ENCODE measurements at regions not wholly inside any gene's neighbourhood (a gene's known extent, or its start where the extent isn't known, plus 50 kb on each side); places are given as distances from the start of the nearest gene placed in this dataset.

DNA sequence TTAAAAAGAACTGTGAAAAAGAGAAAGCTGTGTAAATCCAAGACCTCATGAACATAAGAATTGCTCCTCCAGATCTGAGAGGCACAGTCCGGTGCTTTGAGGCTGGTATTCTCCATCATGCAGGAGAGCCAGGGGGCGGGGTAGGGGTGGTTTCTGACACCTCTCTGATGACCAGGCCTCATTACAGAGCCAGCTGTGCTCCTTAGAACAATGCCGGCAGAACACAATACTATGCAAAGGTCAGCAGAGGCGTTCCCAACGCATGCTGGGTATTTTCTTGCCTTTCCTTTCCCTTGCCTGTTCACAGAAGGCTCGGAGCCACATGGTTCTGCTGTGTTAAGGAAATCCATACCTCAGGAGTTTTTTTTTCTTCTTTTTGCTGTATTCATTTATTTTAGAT, 91.2 kb upstream of the SOD3 start:
- no peak for DNase-seq (ENCODE audit: low read depth)
- TF ChIP-seq, protein P1, sequence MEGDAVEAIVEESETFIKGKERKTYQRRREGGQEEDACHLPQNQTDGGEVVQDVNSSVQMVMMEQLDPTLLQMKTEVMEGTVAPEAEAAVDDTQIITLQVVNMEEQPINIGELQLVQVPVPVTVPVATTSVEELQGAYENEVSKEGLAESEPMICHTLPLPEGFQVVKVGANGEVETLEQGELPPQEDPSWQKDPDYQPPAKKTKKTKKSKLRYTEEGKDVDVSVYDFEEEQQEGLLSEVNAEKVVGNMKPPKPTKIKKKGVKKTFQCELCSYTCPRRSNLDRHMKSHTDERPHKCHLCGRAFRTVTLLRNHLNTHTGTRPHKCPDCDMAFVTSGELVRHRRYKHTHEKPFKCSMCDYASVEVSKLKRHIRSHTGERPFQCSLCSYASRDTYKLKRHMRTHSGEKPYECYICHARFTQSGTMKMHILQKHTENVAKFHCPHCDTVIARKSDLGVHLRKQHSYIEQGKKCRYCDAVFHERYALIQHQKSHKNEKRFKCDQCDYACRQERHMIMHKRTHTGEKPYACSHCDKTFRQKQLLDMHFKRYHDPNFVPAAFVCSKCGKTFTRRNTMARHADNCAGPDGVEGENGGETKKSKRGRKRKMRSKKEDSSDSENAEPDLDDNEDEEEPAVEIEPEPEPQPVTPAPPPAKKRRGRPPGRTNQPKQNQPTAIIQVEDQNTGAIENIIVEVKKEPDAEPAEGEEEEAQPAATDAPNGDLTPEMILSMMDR (IDR thresholded peaks at IDR 0.05; ENCODE audit: low read length, missing control alignments) = no peak
- H3K4me3 ChIP-seq (replicated peaks; ENCODE audit: low read depth, low read length) = no peak overlapping the region

DNA sequence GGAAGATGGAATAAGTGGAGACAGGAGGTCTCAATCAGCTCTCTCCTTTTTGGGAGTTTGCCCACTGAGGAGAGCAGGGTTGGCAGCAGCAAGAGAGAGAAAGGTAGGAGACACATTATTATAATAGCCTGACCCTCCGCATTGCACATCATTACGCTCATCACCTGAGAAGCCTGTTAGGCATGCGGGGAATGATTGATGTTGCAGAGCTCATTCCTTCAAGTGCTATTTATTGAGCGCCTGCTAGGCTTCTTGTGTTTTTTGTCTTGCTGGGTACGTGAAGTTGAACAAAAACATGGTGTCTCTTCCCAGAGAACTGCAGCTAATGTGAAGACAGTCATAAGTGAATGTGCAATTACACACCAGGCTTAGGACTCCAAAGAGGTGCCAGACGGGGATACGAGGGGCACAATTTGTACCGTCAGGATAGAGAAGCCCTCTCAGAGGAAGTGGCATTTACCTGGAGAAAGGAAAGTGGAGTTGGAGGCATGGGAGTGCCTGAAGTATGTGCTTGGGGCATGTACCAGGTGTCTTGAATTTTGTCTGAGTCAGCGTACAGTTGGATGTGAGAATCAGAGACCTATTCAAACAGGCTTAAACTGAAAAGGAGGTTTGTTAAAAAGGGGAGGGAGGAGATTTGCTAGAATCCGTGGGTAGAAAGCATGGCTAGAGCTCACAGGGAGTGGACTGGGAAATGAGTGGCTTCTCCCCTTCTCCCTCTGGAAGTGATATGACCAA, 90.2 kb upstream of the SOD3 start:
- no peak overlapping the region for H3K4me3 ChIP-seq (replicated peaks; ENCODE audit: low read depth, low read length)
- TF ChIP-seq, protein P1 (IDR thresholded peaks at IDR 0.05; ENCODE audit: low read length, missing control alignments) = no peak
- no peak for DNase-seq (ENCODE audit: low read depth)

DNA sequence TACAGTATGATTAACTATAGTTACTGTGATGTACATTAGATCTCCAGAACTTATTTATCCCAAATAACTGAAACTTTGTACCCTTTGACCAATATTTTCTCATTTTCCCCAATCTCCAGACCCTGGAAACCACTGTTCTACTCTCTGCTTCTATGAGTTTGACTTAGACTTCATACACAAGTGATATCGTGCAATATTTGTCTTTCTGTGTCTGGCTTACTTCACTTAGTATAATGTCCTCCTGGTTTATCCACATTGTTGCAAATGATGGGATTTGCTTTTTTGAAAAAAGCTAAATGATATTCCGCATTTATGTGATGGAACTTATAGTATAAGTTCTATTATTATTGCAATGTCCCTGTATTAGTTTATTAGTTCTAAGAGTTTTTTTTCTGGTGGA, 81.8 kb upstream of the SOD3 start:
- no peak overlapping the region for H3K4me3 ChIP-seq (replicated peaks; ENCODE audit: low read depth, low read length)
- TF ChIP-seq, protein P1 (IDR thresholded peaks at IDR 0.05; ENCODE audit: low read length, missing control alignments) = no peak
- no peak for DNase-seq (ENCODE audit: low read depth)

DNA sequence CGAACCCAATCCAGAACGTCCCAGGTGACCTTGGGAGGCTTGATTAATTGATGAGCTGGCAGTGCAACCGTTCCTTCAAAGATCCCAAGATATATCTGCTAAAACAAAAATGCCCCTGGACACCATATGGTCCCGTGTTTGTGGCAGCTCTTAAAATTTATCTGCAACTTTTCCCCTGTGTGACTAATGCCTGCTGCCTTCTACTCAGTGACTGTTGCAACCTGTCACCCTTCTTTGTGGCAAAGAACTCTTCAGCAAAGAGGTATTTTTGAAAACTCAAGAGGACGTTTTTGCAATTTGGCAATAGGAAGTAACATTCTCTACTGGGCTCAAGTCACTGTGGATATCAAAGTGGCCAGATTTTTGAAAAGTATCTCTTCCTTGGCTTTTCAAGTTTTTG, 75.8 kb upstream of the SOD3 start:
- TF ChIP-seq, protein P1 (IDR thresholded peaks at IDR 0.05; ENCODE audit: low read length, missing control alignments) = no peak
- DNase-seq (ENCODE audit: low read depth) = no peak
- H3K4me3 ChIP-seq (replicated peaks; ENCODE audit: low read depth, low read length) = no peak overlapping the region

DNA sequence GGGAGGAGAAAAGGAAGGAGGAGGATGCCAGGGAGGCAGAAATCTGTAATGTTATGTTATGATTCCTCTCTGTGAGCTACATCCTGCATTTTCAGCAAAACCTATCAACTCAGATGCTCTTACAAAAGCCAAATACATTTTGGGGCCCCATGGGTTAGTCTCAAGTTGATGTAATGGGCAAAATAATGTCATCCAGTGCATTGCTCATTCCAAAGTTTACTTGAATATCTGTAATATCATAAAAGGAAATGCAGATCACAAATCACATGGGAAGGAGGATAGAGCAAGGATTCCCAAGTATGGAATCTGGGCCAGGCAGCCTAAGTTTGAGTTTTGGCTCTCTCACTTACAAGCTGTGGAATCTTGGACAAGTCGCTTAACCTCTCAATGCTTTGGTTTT, 74.9 kb upstream of the SOD3 start:
- DNase-seq (ENCODE audit: low read depth) = no peak
- H3K4me3 ChIP-seq (replicated peaks; ENCODE audit: low read depth, low read length) = no peak overlapping the region

DNA sequence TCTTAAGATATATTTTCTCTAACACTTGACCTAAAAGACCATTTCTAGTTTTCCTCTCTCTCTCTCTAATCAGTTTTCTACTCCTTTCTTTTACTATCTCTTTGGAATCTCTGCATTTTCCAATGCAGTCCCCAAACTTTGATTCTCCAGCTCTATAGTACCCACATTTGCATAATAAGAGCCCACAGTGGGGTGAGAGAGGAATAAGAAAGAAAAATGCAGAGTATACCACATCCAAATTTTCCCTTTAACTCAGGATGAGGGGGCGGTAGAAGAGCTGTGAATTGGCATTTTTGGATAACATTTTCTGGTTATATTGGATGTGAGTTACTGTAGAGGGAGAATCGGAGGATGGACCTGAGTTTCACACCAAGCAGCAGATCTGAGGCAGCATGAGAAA, 74.4 kb upstream of the SOD3 start:
- no peak overlapping the region for H3K4me3 ChIP-seq (replicated peaks; ENCODE audit: low read depth, low read length)
- no peak for DNase-seq (ENCODE audit: low read depth)
- TF ChIP-seq, protein P1 (IDR thresholded peaks at IDR 0.05; ENCODE audit: low read length, missing control alignments) = no peak

More for the DNA sequence above, 74.9 kb upstream of the SOD3 start:
- TF ChIP-seq, protein P1 (IDR thresholded peaks at IDR 0.05; ENCODE audit: low read length, missing control alignments) = no peak

DNA sequence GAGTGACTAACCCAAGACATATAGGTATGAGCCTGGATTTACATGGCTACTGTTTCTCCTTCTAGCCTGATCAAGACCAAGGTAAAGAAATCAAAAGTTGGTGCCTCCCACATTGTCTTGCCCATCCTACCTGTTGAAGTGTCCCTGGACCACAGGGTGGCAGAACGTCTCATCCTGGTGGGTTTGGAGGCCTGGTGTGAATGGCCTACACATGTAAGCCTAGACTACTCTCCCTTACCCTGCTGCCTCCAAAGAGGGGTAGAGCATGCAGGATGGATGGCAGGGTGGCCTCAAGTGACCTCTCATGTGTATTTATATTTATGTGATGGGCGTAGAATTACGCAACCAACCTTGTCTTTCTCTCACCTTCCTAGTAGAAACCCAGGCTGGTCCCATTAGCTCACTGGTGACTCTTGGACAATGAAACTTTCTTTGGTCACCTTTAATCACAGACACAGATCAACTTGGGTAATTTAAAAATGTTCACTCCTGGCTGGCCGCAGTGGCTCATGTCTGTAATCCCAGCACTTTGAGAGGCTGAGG, 73.3 kb upstream of the SOD3 start:
- TF ChIP-seq, protein P1 (IDR thresholded peaks at IDR 0.05; ENCODE audit: low read length, missing control alignments) = no peak
- no peak overlapping the region for H3K4me3 ChIP-seq (replicated peaks; ENCODE audit: low read depth, low read length)
- DNase-seq (ENCODE audit: low read depth) = no peak
